Vagina (tissue), 2 donors: ENCODE measurements at regions not wholly inside any gene's neighbourhood (a gene's known extent, or its start where the extent isn't known, plus 50 kb on each side); places are given as distances from the start of the nearest gene placed in this dataset.

Experiments used
- DNase-seq, 2 donors: peaks; one replicate each; pipeline ENCODE4 v3.0.0-alpha.2; 2017; ENCODE audit errors: extremely low spot score in 2 of 2
- H3K27ac ChIP-seq: fragments of 200-600 bp; sonication (generic); one replicate; pipeline ENCODE4 v1.5.1; 2019
- H3K27me3 ChIP-seq: fragments of 200-600 bp; sonication (generic); one replicate; pipeline ENCODE4 v1.5.1; 2019
- H3K36me3 ChIP-seq, 2 donors: fragments of 200-600 bp; sonication (generic); one replicate each; pipeline ENCODE4 v1.5.1; 2017 to 2019
- H3K4me1 ChIP-seq: fragments of 200-600 bp; sonication (generic); one replicate; pipeline ENCODE4 v1.5.1; 2019
- H3K4me3 ChIP-seq, 2 donors: fragments of 200-600 bp; sonication (generic); 1 replicate in 1 of 2; 2 replicates in 1 of 2; pipeline ENCODE4 v1.5.1; 2016 to 2019
- H3K9me3 ChIP-seq: fragments of 200-600 bp; sonication (generic); one replicate; pipeline ENCODE4 v1.5.1; 2019
- POLR2A ChIP-seq, 2 donors: fragments of 450-650 bp; IDR thresholded peaks; one replicate each; pipeline ENCODE4 v1.6.1; 2017; ENCODE audit warnings: antibody characterized with exemption in 2 of 2, mild to moderate bottlenecking in 2 of 2, moderate library complexity in 2 of 2
- POLR2AphosphoS5 ChIP-seq, 2 donors: sonication (generic); formaldehyde crosslinking; IDR thresholded peaks; one replicate each; pipeline ENCODE4 v1.9.0; 2017; ENCODE audit warnings: antibody characterized with exemption in 2 of 2, mild to moderate bottlenecking in 2 of 2, low read depth in 1 of 2; ENCODE audit not compliant: insufficient read depth in 1 of 2
- intact Hi-C: fragments of 100-400 bp; cut with DNase I; formaldehyde crosslinking; loops from one replicate; pipeline ENCODE4 v1.15.1; 2023
- TF ChIP-seq, protein P1 (sequence below), 3 experiments: fragments of 450-650 bp in 2 of 3; fragments of 200-600 bp in 1 of 3; sonication (generic) in 1 of 3; IDR thresholded peaks; one replicate each; pipeline ENCODE4 v1.5.1; 2017 to 2019; ENCODE audit warnings: antibody characterized with exemption in 3 of 3, mild to moderate bottlenecking in 2 of 3, moderate library complexity in 2 of 3

DNA sequence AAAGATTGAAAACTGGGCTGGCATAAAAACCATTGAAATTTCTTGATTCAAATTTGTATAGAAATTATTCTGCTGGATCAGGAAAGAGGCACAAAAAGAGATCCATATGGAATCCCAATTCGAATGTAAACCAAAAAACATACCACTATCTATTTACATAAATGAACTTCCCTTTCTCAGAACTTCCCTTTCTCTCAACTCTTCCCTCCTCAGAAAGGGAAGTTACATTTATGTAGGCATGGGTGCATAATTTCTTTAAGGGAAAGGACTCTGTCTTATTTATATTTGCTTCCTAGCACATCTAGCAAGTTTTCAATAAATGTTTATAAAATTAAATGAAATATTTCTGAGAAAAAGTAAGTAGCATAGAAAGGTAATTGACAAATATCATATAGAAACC is 398.1 kb upstream of the ATP5MC3 start:
- intact Hi-C loops = no loop called here
- Histone ChIP-seq H3K4me3 (no peak overlapping the region), H3K27ac (no peak overlapping the region), H3K36me3 (no peaks in the 10 kb centered on the region), H3K4me1 (no peaks in the 10 kb centered on the region), H3K27me3 (no peaks in the 10 kb centered on the region), H3K9me3 (no peaks in the 10 kb centered on the region)
- no peak for TF ChIP-seq POLR2A (IDR thresholded peaks at IDR 0.05)
- TF ChIP-seq, protein P1, sequence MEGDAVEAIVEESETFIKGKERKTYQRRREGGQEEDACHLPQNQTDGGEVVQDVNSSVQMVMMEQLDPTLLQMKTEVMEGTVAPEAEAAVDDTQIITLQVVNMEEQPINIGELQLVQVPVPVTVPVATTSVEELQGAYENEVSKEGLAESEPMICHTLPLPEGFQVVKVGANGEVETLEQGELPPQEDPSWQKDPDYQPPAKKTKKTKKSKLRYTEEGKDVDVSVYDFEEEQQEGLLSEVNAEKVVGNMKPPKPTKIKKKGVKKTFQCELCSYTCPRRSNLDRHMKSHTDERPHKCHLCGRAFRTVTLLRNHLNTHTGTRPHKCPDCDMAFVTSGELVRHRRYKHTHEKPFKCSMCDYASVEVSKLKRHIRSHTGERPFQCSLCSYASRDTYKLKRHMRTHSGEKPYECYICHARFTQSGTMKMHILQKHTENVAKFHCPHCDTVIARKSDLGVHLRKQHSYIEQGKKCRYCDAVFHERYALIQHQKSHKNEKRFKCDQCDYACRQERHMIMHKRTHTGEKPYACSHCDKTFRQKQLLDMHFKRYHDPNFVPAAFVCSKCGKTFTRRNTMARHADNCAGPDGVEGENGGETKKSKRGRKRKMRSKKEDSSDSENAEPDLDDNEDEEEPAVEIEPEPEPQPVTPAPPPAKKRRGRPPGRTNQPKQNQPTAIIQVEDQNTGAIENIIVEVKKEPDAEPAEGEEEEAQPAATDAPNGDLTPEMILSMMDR (IDR thresholded peaks at IDR 0.05) = no peak
- no peak for TF ChIP-seq POLR2AphosphoS5 (IDR thresholded peaks at IDR 0.05; ENCODE audit: insufficient read depth in 1 of 2, low read depth in 1 of 2)
- no peak for DNase-seq

DNA sequence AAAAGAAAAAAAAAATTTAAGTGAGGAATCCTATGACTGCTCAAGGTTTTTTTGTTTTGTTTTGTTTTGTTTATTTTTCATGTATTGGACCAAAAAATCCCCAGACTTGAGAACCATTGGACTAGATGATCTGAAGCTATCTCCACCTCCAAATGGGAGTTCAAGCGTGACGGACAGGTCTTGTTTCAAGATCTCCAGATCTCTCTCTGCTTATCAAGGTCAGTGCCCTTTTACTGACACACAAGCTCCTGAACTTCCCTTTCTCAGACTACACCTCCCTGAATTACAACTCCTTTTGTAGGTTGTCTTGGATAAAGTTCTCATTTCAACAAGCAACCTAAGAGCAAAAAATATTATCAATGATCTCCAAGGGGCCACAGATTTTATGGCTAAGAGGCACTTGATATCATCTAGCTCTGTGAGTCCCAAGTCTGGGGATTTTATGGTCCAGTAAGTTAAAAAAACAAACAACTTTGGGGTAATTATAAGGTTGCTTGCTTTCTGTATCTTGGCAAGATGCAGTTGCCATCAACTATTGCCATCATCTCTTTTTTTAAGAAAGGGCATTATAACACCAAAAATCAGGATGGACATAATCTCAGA is 396.0 kb upstream of the ATP5MC3 start:
- intact Hi-C loops = no loop called here
- TF ChIP-seq, protein P1 (IDR thresholded peaks at IDR 0.05) = no peak
- TF ChIP-seq POLR2A (IDR thresholded peaks at IDR 0.05) (no peak), POLR2AphosphoS5 (IDR thresholded peaks at IDR 0.05; ENCODE audit: insufficient read depth in 1 of 2, low read depth in 1 of 2) (no peak)
- Histone ChIP-seq H3K4me1 (no peaks in the 10 kb centered on the region), H3K9me3 (no peaks in the 10 kb centered on the region), H3K4me3 (no peak overlapping the region), H3K36me3 (no peaks in the 10 kb centered on the region), H3K27ac (no peak overlapping the region), H3K27me3 (no peaks in the 10 kb centered on the region)
- DNase-seq = no peak

DNA sequence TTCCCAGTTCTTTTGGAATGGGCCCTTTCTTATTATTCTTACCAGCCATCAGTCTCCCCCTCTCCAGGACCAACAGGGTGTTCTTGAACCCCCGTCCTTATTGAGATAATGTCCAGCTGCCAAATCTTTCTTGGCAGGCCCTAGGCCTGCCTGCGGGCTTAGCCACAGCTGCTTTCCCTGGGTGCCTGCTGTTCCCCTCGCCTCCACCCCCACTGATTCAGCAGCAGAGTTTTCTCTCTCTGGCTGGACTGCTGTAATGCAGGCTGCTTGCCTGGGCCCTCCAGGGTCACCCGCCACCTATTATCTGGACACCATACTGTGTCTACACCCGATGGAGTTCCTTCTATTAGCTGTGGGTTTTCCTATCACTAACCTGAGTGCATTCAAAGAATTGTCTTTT is 395.4 kb upstream of the ATP5MC3 start:
- no peak for DNase-seq
- no peaks in the 10 kb centered on the region for H3K27me3 ChIP-seq
- H3K36me3 ChIP-seq = no peaks in the 10 kb centered on the region
- no peaks in the 10 kb centered on the region for H3K4me1 ChIP-seq
- intact Hi-C loops = no loop called here
- no peak overlapping the region for H3K4me3 ChIP-seq
- no peaks in the 10 kb centered on the region for H3K9me3 ChIP-seq
- TF ChIP-seq POLR2A (IDR thresholded peaks at IDR 0.05) = no peak
- TF ChIP-seq, protein P1 (IDR thresholded peaks at IDR 0.05) = no peak
- TF ChIP-seq POLR2AphosphoS5 (IDR thresholded peaks at IDR 0.05; ENCODE audit: insufficient read depth in 1 of 2, low read depth in 1 of 2) = no peak
- H3K27ac ChIP-seq = no peak overlapping the region

DNA sequence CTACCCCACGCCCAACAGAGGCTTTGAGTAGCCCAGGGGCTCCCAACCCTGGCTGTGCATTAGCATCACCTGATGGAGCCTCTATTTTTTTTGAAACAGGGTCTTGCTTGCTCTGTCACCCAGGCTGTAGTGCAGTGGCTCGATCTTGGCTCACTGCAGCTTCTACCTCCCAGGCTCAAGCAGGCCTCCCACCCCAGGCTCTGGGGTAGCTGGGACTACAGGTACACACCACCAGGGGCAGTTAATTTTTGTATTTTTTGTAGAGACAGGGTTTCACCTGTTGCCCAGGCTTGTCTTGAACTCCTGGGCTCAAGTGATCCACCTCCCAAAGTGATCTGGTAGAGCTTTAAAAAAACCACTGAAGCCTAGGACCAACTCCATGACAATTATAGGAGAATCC is 394.8 kb upstream of the ATP5MC3 start:
- Histone ChIP-seq H3K27me3 (no peaks in the 10 kb centered on the region), H3K27ac (no peak overlapping the region), H3K36me3 (no peaks in the 10 kb centered on the region), H3K4me3 (no peak overlapping the region), H3K4me1 (no peaks in the 10 kb centered on the region), H3K9me3 (no peaks in the 10 kb centered on the region)
- TF ChIP-seq, protein P1 (IDR thresholded peaks at IDR 0.05) = no peak
- TF ChIP-seq POLR2A (IDR thresholded peaks at IDR 0.05) (no peak), POLR2AphosphoS5 (IDR thresholded peaks at IDR 0.05; ENCODE audit: insufficient read depth in 1 of 2, low read depth in 1 of 2) (no peak)
- DNase-seq = no peak
- intact Hi-C loops = no loop called here

DNA sequence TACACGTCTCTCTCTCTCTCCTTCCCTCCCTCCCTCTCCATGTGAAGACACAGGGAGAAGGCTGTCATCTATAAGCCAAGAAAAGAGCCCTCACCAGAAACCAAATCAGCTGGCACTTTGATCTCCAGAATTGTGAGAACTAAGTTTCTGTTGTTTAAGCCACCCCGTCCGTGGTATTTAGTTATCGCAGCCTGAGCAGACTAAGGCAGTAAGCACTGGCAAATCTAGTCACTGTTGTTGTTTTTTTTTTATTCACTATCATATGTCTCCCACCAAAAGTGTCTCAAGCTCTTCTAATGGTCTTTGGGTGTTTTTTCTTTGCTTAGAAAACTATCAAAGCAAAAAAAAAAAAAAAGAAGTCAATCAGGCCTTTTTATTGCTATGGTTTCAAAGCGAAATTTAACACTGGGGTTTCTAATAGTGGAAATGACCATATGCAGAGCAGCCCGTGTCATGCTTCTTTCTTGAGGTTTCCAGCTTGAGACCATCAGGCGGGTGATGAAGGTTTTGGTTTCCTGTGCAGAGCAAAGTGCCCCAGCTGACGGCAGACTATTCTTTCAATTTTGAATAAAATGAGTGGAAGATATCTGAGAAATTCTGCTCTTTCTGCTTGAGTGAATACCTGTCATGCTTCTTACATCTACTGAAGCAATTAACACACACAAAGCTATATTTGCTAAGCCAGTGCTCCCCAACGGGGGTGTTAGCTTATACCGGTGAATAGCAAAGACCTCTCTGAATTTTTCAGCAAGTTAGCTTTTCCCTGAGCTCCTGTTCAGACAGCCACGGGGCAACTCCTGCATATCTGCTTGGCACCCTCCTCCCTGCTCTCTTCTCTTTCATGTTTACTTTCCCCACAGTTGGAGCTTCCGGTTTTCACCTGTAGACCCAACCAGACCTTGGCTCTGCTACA is 394.1 kb upstream of the ATP5MC3 start:
- Histone ChIP-seq H3K36me3 (no peaks in the 10 kb centered on the region), H3K27me3 (no peaks in the 10 kb centered on the region), H3K27ac (no peak overlapping the region), H3K4me3 (no peak overlapping the region), H3K4me1 (no peaks in the 10 kb centered on the region), H3K9me3 (no peaks in the 10 kb centered on the region)
- intact Hi-C loops = no loop called here
- no peak for TF ChIP-seq POLR2A (IDR thresholded peaks at IDR 0.05)
- TF ChIP-seq, protein P1 (IDR thresholded peaks at IDR 0.05) = no peak
- no peak for TF ChIP-seq POLR2AphosphoS5 (IDR thresholded peaks at IDR 0.05; ENCODE audit: insufficient read depth in 1 of 2, low read depth in 1 of 2)
- no peak for DNase-seq
